Liver (tissue), 3 donors: ENCODE measurements at regions not wholly inside any gene's neighbourhood (a gene's known extent, or its start where the extent isn't known, plus 50 kb on each side); places are given as distances from the start of the nearest gene placed in this dataset.

Source experiments
- YY1 ChIP-seq: IDR thresholded peaks from 2 replicates; pipeline ENCODE4 v1.6.1; 2016; ENCODE audit warnings: antibody characterized with exemption, mild to moderate bottlenecking
- TF ChIP-seq, protein P1 (sequence below): IDR thresholded peaks from 2 replicates; pipeline ENCODE4 v1.6.1; 2016; ENCODE audit warnings: antibody characterized with exemption
- TF ChIP-seq, protein P2 (sequence below): fragments of 150-350 bp; IDR thresholded peaks from 2 replicates; pipeline ENCODE4 v1.5.1; 2017; ENCODE audit warnings: improper control_type of control experiment, low read depth, low read length; ENCODE audit not compliant: missing input control
- donor health status: healthy.
- donor health status: healthy.

DNA sequence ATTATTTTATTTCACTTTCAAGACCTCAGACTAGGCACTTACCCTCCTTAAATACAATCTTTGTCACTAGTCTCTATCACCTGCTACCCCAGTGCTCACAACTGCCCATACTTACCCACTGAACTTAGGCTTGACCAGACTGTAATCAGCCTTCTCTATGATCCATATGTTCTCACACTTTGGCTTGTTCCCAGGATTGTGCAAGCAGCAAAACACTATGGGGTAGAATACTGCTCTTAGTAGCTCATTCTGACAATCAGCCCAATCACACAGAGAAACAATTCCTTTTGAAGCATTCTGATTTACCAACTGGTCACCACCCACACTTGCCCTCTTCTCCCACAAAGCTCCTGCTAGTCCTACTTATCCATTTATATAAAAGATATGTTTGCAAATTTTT lies 878.3 kb downstream of the FSTL5 start:
- TF ChIP-seq, protein P1, sequence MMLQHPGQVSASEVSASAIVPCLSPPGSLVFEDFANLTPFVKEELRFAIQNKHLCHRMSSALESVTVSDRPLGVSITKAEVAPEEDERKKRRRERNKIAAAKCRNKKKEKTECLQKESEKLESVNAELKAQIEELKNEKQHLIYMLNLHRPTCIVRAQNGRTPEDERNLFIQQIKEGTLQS, result no peak
- TF ChIP-seq, protein P2, sequence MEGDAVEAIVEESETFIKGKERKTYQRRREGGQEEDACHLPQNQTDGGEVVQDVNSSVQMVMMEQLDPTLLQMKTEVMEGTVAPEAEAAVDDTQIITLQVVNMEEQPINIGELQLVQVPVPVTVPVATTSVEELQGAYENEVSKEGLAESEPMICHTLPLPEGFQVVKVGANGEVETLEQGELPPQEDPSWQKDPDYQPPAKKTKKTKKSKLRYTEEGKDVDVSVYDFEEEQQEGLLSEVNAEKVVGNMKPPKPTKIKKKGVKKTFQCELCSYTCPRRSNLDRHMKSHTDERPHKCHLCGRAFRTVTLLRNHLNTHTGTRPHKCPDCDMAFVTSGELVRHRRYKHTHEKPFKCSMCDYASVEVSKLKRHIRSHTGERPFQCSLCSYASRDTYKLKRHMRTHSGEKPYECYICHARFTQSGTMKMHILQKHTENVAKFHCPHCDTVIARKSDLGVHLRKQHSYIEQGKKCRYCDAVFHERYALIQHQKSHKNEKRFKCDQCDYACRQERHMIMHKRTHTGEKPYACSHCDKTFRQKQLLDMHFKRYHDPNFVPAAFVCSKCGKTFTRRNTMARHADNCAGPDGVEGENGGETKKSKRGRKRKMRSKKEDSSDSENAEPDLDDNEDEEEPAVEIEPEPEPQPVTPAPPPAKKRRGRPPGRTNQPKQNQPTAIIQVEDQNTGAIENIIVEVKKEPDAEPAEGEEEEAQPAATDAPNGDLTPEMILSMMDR, result no peak
- TF ChIP-seq YY1, result no peak
